Fibroblast of mammary gland (primary cell): ENCODE measurements at regions not wholly inside any gene's neighbourhood (a gene's known extent, or its start where the extent isn't known, plus 50 kb on each side); places are given as distances from the start of the nearest gene placed in this dataset.

ENCODE experiments used
- DNase-seq: peaks from one replicate; pipeline ENCODE4 v3.0.0-alpha.2; 2010; ENCODE audit warnings: low read depth
- H3K4me3 ChIP-seq: 2 replicates; pipeline ENCODE4 v1.5.1; 2011; ENCODE audit warnings: low read depth, mild to moderate bottlenecking, low read length, moderate library complexity; ENCODE audit not compliant: control insufficient read depth
- TF ChIP-seq, protein P1 (sequence below): conservative IDR thresholded peaks from 2 replicates; pipeline ENCODE4 v1.5.1; 2011; ENCODE audit warnings: low read depth, low read length, inconsistent platforms; ENCODE audit not compliant: control insufficient read depth, insufficient read depth

DNA sequence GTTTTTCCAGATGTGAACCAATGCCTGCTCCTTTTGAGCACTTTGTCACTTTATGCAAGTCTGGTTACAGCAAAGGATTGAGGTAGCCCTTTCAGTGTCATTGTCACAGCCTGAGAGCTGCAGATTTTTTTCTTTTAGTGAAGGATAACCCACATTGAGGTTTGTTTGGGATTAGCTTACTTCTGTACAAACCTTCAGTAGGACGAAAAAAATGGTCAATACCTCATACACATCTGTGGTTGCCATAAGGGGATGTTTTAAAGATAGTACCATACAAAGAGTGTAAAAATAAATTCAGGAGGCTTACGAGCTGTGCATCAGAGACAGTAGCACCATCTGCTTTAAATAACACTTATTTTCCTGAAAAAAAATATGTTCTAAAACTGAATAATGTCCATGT is 566.0 kb downstream of the AJAP1 start:
- H3K4me3 ChIP-seq, result no peak overlapping the region
- no peak for DNase-seq
- TF ChIP-seq, protein P1, sequence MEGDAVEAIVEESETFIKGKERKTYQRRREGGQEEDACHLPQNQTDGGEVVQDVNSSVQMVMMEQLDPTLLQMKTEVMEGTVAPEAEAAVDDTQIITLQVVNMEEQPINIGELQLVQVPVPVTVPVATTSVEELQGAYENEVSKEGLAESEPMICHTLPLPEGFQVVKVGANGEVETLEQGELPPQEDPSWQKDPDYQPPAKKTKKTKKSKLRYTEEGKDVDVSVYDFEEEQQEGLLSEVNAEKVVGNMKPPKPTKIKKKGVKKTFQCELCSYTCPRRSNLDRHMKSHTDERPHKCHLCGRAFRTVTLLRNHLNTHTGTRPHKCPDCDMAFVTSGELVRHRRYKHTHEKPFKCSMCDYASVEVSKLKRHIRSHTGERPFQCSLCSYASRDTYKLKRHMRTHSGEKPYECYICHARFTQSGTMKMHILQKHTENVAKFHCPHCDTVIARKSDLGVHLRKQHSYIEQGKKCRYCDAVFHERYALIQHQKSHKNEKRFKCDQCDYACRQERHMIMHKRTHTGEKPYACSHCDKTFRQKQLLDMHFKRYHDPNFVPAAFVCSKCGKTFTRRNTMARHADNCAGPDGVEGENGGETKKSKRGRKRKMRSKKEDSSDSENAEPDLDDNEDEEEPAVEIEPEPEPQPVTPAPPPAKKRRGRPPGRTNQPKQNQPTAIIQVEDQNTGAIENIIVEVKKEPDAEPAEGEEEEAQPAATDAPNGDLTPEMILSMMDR, result no peak

DNA sequence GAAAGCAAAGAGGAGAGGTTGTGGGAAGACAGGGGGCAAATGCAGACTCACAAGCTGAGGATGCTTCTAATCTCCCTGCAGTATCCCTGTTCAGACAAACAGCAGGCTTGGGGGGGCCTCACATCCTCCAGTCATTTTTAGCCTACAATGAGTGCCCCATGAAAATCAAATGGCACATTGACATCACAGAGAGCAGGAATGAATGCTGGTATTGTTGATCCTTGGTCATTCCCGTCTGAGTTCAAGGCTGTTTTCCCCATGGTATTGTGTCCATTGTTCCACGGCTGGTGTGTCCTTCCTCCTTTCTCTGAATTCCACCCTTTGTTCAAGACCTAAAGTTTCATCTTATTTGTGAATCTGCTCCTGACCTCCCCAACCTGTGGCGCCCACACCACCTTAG is 545.6 kb downstream of the AJAP1 start:
- H3K4me3 ChIP-seq, result no peak overlapping the region
- no peak for DNase-seq
- TF ChIP-seq, protein P1, result no peak

DNA sequence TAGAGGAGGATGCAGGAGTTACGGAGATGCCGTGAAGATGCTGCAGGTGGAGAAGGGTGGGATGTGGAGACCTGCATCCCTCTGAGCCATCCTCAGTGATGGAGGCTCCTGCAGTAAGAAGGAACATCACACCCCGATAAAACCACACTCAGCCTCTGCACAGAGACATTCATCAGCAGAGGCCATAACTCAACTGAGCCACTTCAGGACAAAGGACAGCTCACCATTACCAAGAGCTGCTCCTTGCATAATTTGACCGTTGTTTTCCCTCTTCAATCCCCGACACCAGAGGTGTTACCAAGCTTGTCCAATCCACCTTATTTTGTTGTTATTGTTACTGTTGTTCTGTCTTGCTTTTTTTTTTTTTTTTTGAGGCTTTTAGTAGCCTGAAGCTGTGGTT is 543.9 kb downstream of the AJAP1 start:
- TF ChIP-seq, protein P1, result no peak
- no peak for DNase-seq
- H3K4me3 ChIP-seq, result no peak overlapping the region

DNA sequence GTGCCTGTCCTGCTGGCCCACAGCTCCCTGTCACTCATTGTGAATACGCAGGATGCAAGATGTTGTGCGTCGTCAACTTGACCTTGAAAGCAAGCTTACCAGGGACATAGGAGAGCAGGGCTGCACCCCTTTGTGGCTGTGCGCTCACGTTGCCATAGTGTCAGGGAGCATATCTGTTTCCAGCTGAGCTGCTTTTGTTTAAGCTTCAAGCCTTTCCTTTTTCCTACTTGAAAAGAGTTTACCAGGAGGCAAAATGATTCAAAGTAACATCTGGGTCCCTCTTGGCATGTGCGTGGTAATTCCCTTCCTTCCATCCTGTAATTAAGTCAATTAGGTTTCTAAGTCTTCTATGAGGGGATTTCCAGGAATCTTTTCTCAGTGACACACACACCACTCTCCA is 537.1 kb downstream of the AJAP1 start:
- DNase-seq, result no peak
- TF ChIP-seq, protein P1, result no peak
- no peak overlapping the region for H3K4me3 ChIP-seq

DNA sequence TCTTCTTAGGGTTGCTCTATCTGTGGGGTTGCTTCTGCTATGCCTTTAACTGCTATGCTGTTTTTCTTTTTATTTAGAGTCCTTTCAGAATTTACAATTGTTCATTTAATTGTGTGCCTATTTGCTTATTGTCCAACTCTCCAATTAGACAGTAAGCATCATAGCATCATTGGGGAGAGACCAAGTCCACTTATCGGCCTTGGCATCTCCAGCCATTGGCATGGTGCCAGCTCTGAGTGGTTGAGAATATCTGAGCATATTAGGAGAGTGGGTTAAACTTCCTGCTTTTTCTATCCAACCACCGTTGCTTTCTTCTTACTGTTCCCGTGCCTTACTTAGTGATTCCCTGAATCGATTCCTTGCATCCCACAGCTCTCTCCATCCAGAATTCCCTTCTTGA is 535.0 kb downstream of the AJAP1 start:
- no peak for DNase-seq

DNA sequence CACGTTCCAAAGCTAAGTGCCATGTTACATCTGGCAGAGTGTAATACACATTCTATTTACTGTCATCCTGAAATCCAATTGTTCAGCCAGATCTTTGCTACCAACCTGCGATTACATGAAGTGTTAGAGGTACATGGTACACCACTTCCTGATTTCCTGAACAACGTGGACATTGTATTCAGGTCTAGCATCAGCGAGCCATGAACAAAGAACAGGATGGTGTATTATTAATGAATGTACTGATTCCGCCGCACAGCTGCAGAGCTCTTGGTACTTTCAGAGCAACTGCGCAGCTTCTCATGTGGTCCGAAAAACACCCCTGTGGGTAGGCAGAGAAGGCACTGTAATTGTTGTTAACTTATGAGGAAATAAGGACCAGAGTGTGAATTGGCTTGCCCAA is 511.4 kb downstream of the AJAP1 start:
- TF ChIP-seq, protein P1, result no peak
- H3K4me3 ChIP-seq, result no peak overlapping the region
- no peak for DNase-seq

More for the DNA sequence above, 535.0 kb downstream of the AJAP1 start:
- H3K4me3 ChIP-seq, result no peak overlapping the region
- TF ChIP-seq, protein P1, result no peak

DNA sequence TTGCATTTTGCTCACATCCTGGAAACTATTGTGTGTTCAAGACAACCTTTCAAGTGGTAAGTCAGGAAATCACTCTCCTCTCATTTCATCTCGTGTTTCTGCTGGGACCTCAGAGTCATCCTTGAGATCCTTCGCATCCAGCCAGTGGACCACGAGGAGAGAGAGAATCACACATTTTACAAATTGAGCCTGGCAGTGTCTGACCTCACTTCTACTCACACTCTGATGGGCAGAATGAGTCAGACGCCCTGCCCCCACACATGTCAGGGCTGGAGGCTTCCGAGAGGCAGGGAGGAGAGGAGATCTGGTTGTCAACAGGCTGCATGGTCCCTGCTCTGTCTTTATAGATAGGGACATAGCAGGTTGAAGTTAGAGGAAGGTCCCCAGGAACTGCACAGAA is 509.7 kb downstream of the AJAP1 start:
- TF ChIP-seq, protein P1, result no peak
- H3K4me3 ChIP-seq, result no peak overlapping the region
- DNase-seq, result no peak
